Hematopoietic multipotent progenitor cell (in vitro differentiated cells): ENCODE measurements at regions not wholly inside any gene's neighbourhood (a gene's known extent, or its start where the extent isn't known, plus 50 kb on each side); places are given as distances from the start of the nearest gene placed in this dataset.
"Not testable (repeated sequence)": the region's sequence is repeated elsewhere in the genome, so short reads cannot be mapped to it uniquely, and the experiment has no call there.

Experiments used
- DNase-seq, 3 donors: peaks; one replicate each; pipeline ENCODE4 v3.0.0-alpha.2; 2011 to 2015; ENCODE audit warnings: low read depth in 2 of 3, low spot score in 2 of 3

GRCh38 chr15:84402856-84403608, 167.5 kb downstream of the GOLGA6L4 start:
- DNase-seq, result no peak

- DNase-seq, result not testable (repeated sequence)
Measured at GRCh38 chr15:84409357-84409756, 173.8 kb downstream of the GOLGA6L4 start.

- not testable (repeated sequence) for DNase-seq
Measured at GRCh38 chr15:84421513-84422181, 179.2 kb upstream of the ZSCAN2 start.

- not testable (repeated sequence) for DNase-seq
Measured at GRCh38 chr15:84425327-84425726, 175.5 kb upstream of the ZSCAN2 start.

GRCh38 chr15:84473305-84473877, 127.4 kb upstream of the ZSCAN2 start:
- not testable (repeated sequence) for DNase-seq

- not testable (repeated sequence) for DNase-seq
Measured at GRCh38 chr15:84476364-84477033, 124.3 kb upstream of the ZSCAN2 start.

- not testable (repeated sequence) for DNase-seq
Measured at GRCh38 chr15:84477550-84477949, 123.3 kb upstream of the ZSCAN2 start.

- DNase-seq, result not testable (repeated sequence)
Measured at GRCh38 chr15:84480174-84480681, 120.6 kb upstream of the ZSCAN2 start.

- not testable (repeated sequence) for DNase-seq
Measured at GRCh38 chr15:84483859-84484258, 117.0 kb upstream of the ZSCAN2 start.

GRCh38 chr15:84500165-84500889, 100.5 kb upstream of the ZSCAN2 start:
- DNase-seq, result not testable (repeated sequence)

GRCh38 chr15:84503101-84503500, 97.7 kb upstream of the ZSCAN2 start:
- DNase-seq, result not testable (repeated sequence)

GRCh38 chr15:84505552-84505951, 95.3 kb upstream of the ZSCAN2 start:
- not testable (repeated sequence) for DNase-seq

- not testable (repeated sequence) for DNase-seq
Measured at GRCh38 chr15:84512324-84512723, 88.5 kb upstream of the ZSCAN2 start.

GRCh38 chr15:84516773-84517172, 84.0 kb upstream of the ZSCAN2 start:
- not testable (repeated sequence) for DNase-seq

- not testable (repeated sequence) for DNase-seq
Measured at GRCh38 chr15:84525491-84526344, 75.1 kb upstream of the ZSCAN2 start.

GRCh38 chr15:84530751-84531150, 70.1 kb upstream of the ZSCAN2 start:
- DNase-seq, result not testable (repeated sequence)

- not testable (repeated sequence) for DNase-seq
Measured at GRCh38 chr15:84531223-84531622, 69.6 kb upstream of the ZSCAN2 start.

GRCh38 chr15:84531709-84532367, 69.0 kb upstream of the ZSCAN2 start:
- DNase-seq, result not testable (repeated sequence)

GRCh38 chr15:84533705-84534104, 67.1 kb upstream of the ZSCAN2 start:
- DNase-seq, result not testable (repeated sequence)
